HUES6 (cell line): ENCODE measurements at regions not wholly inside any gene's neighbourhood (a gene's known extent, or its start where the extent isn't known, plus 50 kb on each side); places are given as distances from the start of the nearest gene placed in this dataset.

Source experiments
- H3K27ac ChIP-seq: 2 replicates; pipeline ENCODE4 v1.7.0; 2013; ENCODE audit warnings: low read depth, mild to moderate bottlenecking, low read length, inconsistent platforms
- H3K27me3 ChIP-seq: 2 replicates; pipeline ENCODE4 v1.6.1; 2013; ENCODE audit warnings: low read length; ENCODE audit not compliant: control insufficient read depth, insufficient read depth
- H3K36me3 ChIP-seq: 2 replicates; pipeline ENCODE4 v1.6.1; 2013; ENCODE audit warnings: low read length; ENCODE audit not compliant: control insufficient read depth, insufficient read depth
- H3K4me1 ChIP-seq: 2 replicates; pipeline ENCODE4 v1.6.1; 2013; ENCODE audit warnings: low read length; ENCODE audit not compliant: control insufficient read depth, insufficient read depth
- H3K4me3 ChIP-seq: 2 replicates; pipeline ENCODE4 v1.5.1; 2013; ENCODE audit warnings: low read depth, low read length
- H3K9ac ChIP-seq: one replicate; pipeline ENCODE4 v1.6.1; 2013; ENCODE audit warnings: mild to moderate bottlenecking, low read length
- H3K9me3 ChIP-seq: 2 replicates; pipeline ENCODE4 v1.6.1; 2013; ENCODE audit warnings: low read depth, low read length; ENCODE audit not compliant: control insufficient read depth, insufficient read depth

- no peaks in the 10 kb centered on the region for H3K9me3 ChIP-seq
- H3K9ac ChIP-seq = no peak overlapping the region
- no peak overlapping the region for H3K27ac ChIP-seq
- no peaks in the 10 kb centered on the region for H3K27me3 ChIP-seq
- H3K4me3 ChIP-seq = no peak overlapping the region
- no peaks in the 10 kb centered on the region for H3K36me3 ChIP-seq
- no peaks in the 10 kb centered on the region for H3K4me1 ChIP-seq
Observed at GRCh38 chr20:7240490-7240889, 473.0 kb downstream of the BMP2 start.

- Histone ChIP-seq H3K27ac (no peak overlapping the region), H3K9ac (no peak overlapping the region), H3K4me1 (no peaks in the 10 kb centered on the region), H3K27me3 (no peaks in the 10 kb centered on the region), H3K36me3 (no peaks in the 10 kb centered on the region), H3K9me3 (no peaks in the 10 kb centered on the region), H3K4me3 (no peak overlapping the region)
Observed at GRCh38 chr20:7248281-7249201, 481.1 kb downstream of the BMP2 start.

- no peaks in the 10 kb centered on the region for H3K27me3 ChIP-seq
- H3K27ac ChIP-seq = no peak overlapping the region
- no peaks in the 10 kb centered on the region for H3K36me3 ChIP-seq
- H3K9me3 ChIP-seq = no peaks in the 10 kb centered on the region
- no peak overlapping the region for H3K9ac ChIP-seq
- no peaks in the 10 kb centered on the region for H3K4me1 ChIP-seq
- H3K4me3 ChIP-seq = no peak overlapping the region
Observed at GRCh38 chr20:7250337-7250736, 482.9 kb downstream of the BMP2 start.

- Histone ChIP-seq H3K9me3 (no peaks in the 10 kb centered on the region), H3K4me1 (no peaks in the 10 kb centered on the region), H3K9ac (no peak overlapping the region), H3K27ac (no peak overlapping the region), H3K27me3 (no peaks in the 10 kb centered on the region), H3K36me3 (no peaks in the 10 kb centered on the region), H3K4me3 (no peak overlapping the region)
Observed at GRCh38 chr20:7257099-7257498, 489.6 kb downstream of the BMP2 start.

- H3K4me3 ChIP-seq = no peak overlapping the region
- no peaks in the 10 kb centered on the region; the same call in 1 of the 2 replicates for H3K4me1 ChIP-seq
- no peaks in the 10 kb centered on the region for H3K36me3 ChIP-seq
- H3K27ac ChIP-seq = no peak overlapping the region
- no peak overlapping the region for H3K9ac ChIP-seq
- H3K9me3 ChIP-seq = no peaks in the 10 kb centered on the region
- H3K27me3 ChIP-seq = no peaks in the 10 kb centered on the region
Observed at GRCh38 chr20:7257692-7258466, 490.4 kb downstream of the BMP2 start.

- Histone ChIP-seq H3K9me3 (no peaks in the 10 kb centered on the region), H3K27ac (no peak overlapping the region), H3K9ac (no peak overlapping the region), H3K4me3 (no peak overlapping the region), H3K27me3 (no peaks in the 10 kb centered on the region), H3K4me1 (no peaks in the 10 kb centered on the region; the same call in 1 of the 2 replicates), H3K36me3 (no peaks in the 10 kb centered on the region)
Observed at GRCh38 chr20:7262803-7263202, 495.3 kb downstream of the BMP2 start.

- Histone ChIP-seq H3K4me3 (no peak overlapping the region), H3K36me3 (no peaks in the 10 kb centered on the region), H3K27ac (no peak overlapping the region), H3K9ac (no peak overlapping the region), H3K4me1 (no peaks in the 10 kb centered on the region; the same call in 1 of the 2 replicates), H3K27me3 (no peaks in the 10 kb centered on the region), H3K9me3 (no peaks in the 10 kb centered on the region)
Observed at GRCh38 chr20:7264137-7264536, 496.7 kb downstream of the BMP2 start.

- no peaks in the 10 kb centered on the region for H3K9me3 ChIP-seq
- H3K9ac ChIP-seq = no peak overlapping the region
- no peaks in the 10 kb centered on the region for H3K36me3 ChIP-seq
- H3K4me3 ChIP-seq = no peak overlapping the region
- no peak overlapping the region for H3K27ac ChIP-seq
- no peaks in the 10 kb centered on the region for H3K4me1 ChIP-seq
- no peaks in the 10 kb centered on the region for H3K27me3 ChIP-seq
Observed at GRCh38 chr20:7269452-7269851, 502.0 kb downstream of the BMP2 start.

- no peak overlapping the region for H3K4me3 ChIP-seq
- H3K9me3 ChIP-seq = no peaks in the 10 kb centered on the region
- H3K9ac ChIP-seq = no peak overlapping the region
- H3K27ac ChIP-seq = no peak overlapping the region
- H3K36me3 ChIP-seq = no peaks in the 10 kb centered on the region
- H3K4me1 ChIP-seq = no peaks in the 10 kb centered on the region; the same call in 1 of the 2 replicates
- H3K27me3 ChIP-seq = no peaks in the 10 kb centered on the region
Observed at GRCh38 chr20:7272512-7272911, 505.0 kb downstream of the BMP2 start.

GRCh38 chr20:7274870-7275269, 507.4 kb downstream of the BMP2 start:
- no peaks in the 10 kb centered on the region for H3K36me3 ChIP-seq
- H3K27ac ChIP-seq = no peak overlapping the region
- H3K4me1 ChIP-seq = no peaks in the 10 kb centered on the region; the same call in 1 of the 2 replicates
- H3K9ac ChIP-seq = no peak overlapping the region
- H3K9me3 ChIP-seq = no peaks in the 10 kb centered on the region
- no peak overlapping the region for H3K4me3 ChIP-seq
- no peaks in the 10 kb centered on the region for H3K27me3 ChIP-seq

- H3K36me3 ChIP-seq = no peaks in the 10 kb centered on the region
- no peaks in the 10 kb centered on the region for H3K27me3 ChIP-seq
- no peak overlapping the region for H3K4me3 ChIP-seq
- no peaks in the 10 kb centered on the region for H3K9me3 ChIP-seq
- no peaks in the 10 kb centered on the region; the same call in 1 of the 2 replicates for H3K4me1 ChIP-seq
- no peak overlapping the region for H3K9ac ChIP-seq
- no peak overlapping the region for H3K27ac ChIP-seq
Observed at GRCh38 chr20:7275645-7276237, 508.3 kb downstream of the BMP2 start.
